ENCODE measurements at regions not wholly inside any gene's neighbourhood (a gene's known extent, or its start where the extent isn't known, plus 50 kb on each side); places are given as distances from the start of the nearest gene placed in this dataset.

DNA sequence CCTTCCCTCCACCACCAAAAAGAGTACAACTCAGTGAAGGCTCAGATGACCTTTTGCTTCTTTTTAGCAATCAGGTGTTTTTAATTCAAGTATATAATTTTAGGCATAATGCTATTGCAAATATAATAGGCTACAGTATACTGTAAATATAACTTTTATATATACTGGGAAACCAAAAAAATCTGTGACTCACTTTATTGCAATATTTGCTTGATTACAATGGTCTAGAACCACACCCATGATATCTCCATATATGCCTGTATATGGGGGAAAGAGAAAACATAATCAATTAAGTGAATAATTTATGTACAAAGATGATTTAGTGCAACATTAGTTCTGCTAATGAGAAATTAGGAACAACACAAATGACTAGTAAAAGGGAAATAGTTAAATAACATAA, 134.3 kb downstream of the TLE3 start:
- H3K4me3 ChIP-seq: no peak overlapping the region

DNA sequence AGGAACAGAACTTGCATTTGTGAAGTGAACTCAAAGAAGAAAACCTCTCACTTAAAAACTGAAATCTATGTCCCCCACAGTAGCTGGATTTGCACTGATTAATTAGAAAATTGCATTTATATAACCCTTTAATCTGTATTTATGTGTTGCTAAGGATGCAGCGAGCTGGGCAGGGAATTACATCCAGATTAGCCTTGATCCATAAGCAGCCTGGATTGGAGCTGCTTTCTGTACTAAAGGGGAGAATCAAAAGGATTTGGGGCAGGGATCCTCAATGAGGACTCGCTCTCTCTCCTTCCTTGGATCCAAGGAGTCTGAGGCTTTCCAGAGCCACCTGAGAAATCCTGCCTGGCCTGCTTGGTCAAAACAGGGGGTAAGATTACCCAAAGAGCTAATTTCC, 125.9 kb downstream of the TLE3 start:
- TF ChIP-seq POLR2A (IDR thresholded peaks at IDR 0.05): no peak
- TF ChIP-seq EP300 (IDR thresholded peaks at IDR 0.05): no peak
- no peak for TF ChIP-seq POLR2AphosphoS5 (IDR thresholded peaks at IDR 0.05)
- TF ChIP-seq, protein P1, sequence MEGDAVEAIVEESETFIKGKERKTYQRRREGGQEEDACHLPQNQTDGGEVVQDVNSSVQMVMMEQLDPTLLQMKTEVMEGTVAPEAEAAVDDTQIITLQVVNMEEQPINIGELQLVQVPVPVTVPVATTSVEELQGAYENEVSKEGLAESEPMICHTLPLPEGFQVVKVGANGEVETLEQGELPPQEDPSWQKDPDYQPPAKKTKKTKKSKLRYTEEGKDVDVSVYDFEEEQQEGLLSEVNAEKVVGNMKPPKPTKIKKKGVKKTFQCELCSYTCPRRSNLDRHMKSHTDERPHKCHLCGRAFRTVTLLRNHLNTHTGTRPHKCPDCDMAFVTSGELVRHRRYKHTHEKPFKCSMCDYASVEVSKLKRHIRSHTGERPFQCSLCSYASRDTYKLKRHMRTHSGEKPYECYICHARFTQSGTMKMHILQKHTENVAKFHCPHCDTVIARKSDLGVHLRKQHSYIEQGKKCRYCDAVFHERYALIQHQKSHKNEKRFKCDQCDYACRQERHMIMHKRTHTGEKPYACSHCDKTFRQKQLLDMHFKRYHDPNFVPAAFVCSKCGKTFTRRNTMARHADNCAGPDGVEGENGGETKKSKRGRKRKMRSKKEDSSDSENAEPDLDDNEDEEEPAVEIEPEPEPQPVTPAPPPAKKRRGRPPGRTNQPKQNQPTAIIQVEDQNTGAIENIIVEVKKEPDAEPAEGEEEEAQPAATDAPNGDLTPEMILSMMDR (IDR thresholded peaks at IDR 0.05): no peak

More for the DNA sequence above, 134.3 kb downstream of the TLE3 start:
- no peaks in the 10 kb centered on the region for H3K36me3 ChIP-seq
- no peak overlapping the region for H3K27ac ChIP-seq
- ATAC-seq: no peak
- TF ChIP-seq, protein P1 (IDR thresholded peaks at IDR 0.05): no peak
- TF ChIP-seq POLR2AphosphoS5 (IDR thresholded peaks at IDR 0.05): no peak
- TF ChIP-seq POLR2A (IDR thresholded peaks at IDR 0.05): no peak
- TF ChIP-seq EP300 (IDR thresholded peaks at IDR 0.05): no peak
- no peaks in the 10 kb centered on the region for H3K4me1 ChIP-seq
- H3K9me3 ChIP-seq: no peaks in the 10 kb centered on the region
- H3K27me3 ChIP-seq: peaks cover 2% of the 10 kb centered on the region

GRCh38 chr15:69972436-69972835, 125.3 kb downstream of the TLE3 start:
- TF ChIP-seq, protein P1 (IDR thresholded peaks at IDR 0.05): no peak
- TF ChIP-seq EP300 (IDR thresholded peaks at IDR 0.05) (no peak), POLR2AphosphoS5 (IDR thresholded peaks at IDR 0.05) (no peak), POLR2A (IDR thresholded peaks at IDR 0.05) (no peak)
- no peaks in the 10 kb centered on the region for H3K4me1 ChIP-seq
- ATAC-seq: no peak
- no peaks in the 10 kb centered on the region for H3K36me3 ChIP-seq
- H3K27me3 ChIP-seq: peaks cover 45% of the 10 kb centered on the region
- WGBS, 2 donors (ENCODE audit: low coverage in 1 of 2): 71 to 86% methylated on average over 1 of the region's 3 CpGs
- H3K9me3 ChIP-seq: no peaks in the 10 kb centered on the region
- no peak overlapping the region for H3K4me3 ChIP-seq
- H3K27ac ChIP-seq: no peak overlapping the region

More for the DNA sequence above, 125.9 kb downstream of the TLE3 start:
- Histone ChIP-seq H3K27me3 (peaks cover 42% of the 10 kb centered on the region), H3K4me1 (no peaks in the 10 kb centered on the region), H3K9me3 (no peaks in the 10 kb centered on the region), H3K27ac (no peak overlapping the region), H3K36me3 (no peaks in the 10 kb centered on the region), H3K4me3 (no peak overlapping the region)
- no peak for ATAC-seq
- 43 to 67% methylated on average over 1 to 2 of the region's 2 CpGs for WGBS, 2 donors (ENCODE audit: low coverage in 1 of 2)

- Histone ChIP-seq H3K27ac (no peak overlapping the region), H3K4me1 (no peaks in the 10 kb centered on the region), H3K36me3 (no peaks in the 10 kb centered on the region), H3K4me3 (no peak overlapping the region), H3K9me3 (no peaks in the 10 kb centered on the region), H3K27me3 (peaks cover 45% of the 10 kb centered on the region)
- 8 to 34% methylated on average over 4 to 6 of the region's 6 CpGs for WGBS, 2 donors (ENCODE audit: low coverage in 1 of 2)
- ATAC-seq: no peak
- TF ChIP-seq POLR2A (IDR thresholded peaks at IDR 0.05) (no peak), EP300 (IDR thresholded peaks at IDR 0.05) (no peak), POLR2AphosphoS5 (IDR thresholded peaks at IDR 0.05) (no peak)
- TF ChIP-seq, protein P1 (IDR thresholded peaks at IDR 0.05): no peak
Measured at GRCh38 chr15:69973102-69973714, 124.5 kb downstream of the TLE3 start.

GRCh38 chr15:69973880-69974279, 123.8 kb downstream of the TLE3 start:
- 20 to 66% methylated on average over 1 to 4 of the region's 4 CpGs for WGBS, 2 donors (ENCODE audit: low coverage in 1 of 2)
- H3K9me3 ChIP-seq: no peaks in the 10 kb centered on the region
- peaks cover 41% of the 10 kb centered on the region for H3K27me3 ChIP-seq
- no peak overlapping the region for H3K4me3 ChIP-seq
- TF ChIP-seq, protein P1 (IDR thresholded peaks at IDR 0.05): no peak
- TF ChIP-seq POLR2AphosphoS5 (IDR thresholded peaks at IDR 0.05): no peak
- no peak for TF ChIP-seq POLR2A (IDR thresholded peaks at IDR 0.05)
- no peak for TF ChIP-seq EP300 (IDR thresholded peaks at IDR 0.05)
- no peak for ATAC-seq
- no peaks in the 10 kb centered on the region for H3K4me1 ChIP-seq
- no peaks in the 10 kb centered on the region for H3K36me3 ChIP-seq
- no peak overlapping the region for H3K27ac ChIP-seq

Measured in gastroesophageal sphincter (tissue), 4 donors.